OCI-LY7 (cell line): ENCODE measurements at regions not wholly inside any gene's neighbourhood (a gene's known extent, or its start where the extent isn't known, plus 50 kb on each side); places are given as distances from the start of the nearest gene placed in this dataset.

Experiments
- CTCF ChIP-seq: fragments of 200-600 bp; sonication (generic); conservative IDR thresholded peaks from 2 replicates; pipeline ENCODE4 v1.5.1; 2014; ENCODE audit warnings: mild to moderate bottlenecking, antibody characterized with exemption, low read length, moderate library complexity, mixed read lengths
- EZH2phosphoT487 ChIP-seq: fragments of 200-600 bp; sonication (generic); IDR thresholded peaks from 2 replicates; pipeline ENCODE4 v1.6.1; 2018; ENCODE audit warnings: low read depth, borderline replicate concordance, mild to moderate bottlenecking, mixed run types, antibody characterized with exemption, low read length, moderate library complexity, mixed read lengths

GRCh38 chr2:18122544-18123210, 244.2 kb downstream of the KCNS3 start:
- no peak for TF ChIP-seq CTCF
- no peak for TF ChIP-seq EZH2phosphoT487
